GM19463 (cell line): ENCODE measurements at regions not wholly inside any gene's neighbourhood (a gene's known extent, or its start where the extent isn't known, plus 50 kb on each side); places are given as distances from the start of the nearest gene placed in this dataset.

Source experiments
- ATAC-seq: cut with Tn5 transposase; IDR thresholded peaks from one replicate; pipeline ENCODE4 v1.9.1; 2021; ENCODE audit warnings: mild to moderate bottlenecking, moderate library complexity; ENCODE audit not compliant: unreplicated experiment

GRCh38 chr11:11016943-11017342, 159.1 kb upstream of the ZBED5 start:
- ATAC-seq: no peak

DNA sequence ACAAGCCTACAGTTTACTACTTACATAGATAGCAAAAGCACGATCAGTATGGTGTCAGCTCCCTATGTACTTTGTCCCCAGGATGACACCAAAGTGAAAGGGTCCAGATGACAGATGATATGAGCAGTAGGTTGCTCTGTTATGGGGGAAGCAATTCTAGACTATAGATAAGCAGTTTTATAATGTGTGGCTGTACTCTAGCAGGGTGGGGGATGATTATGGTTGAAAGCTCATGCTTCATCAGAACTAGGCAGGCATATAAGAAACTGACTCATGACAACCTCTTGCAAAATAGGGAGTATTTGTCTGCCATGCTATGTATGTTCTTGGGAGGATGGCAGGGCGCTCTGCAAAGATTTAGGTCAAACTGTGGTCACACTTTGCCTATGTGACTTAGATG, 158.2 kb upstream of the ZBED5 start:
- no peak for ATAC-seq

DNA sequence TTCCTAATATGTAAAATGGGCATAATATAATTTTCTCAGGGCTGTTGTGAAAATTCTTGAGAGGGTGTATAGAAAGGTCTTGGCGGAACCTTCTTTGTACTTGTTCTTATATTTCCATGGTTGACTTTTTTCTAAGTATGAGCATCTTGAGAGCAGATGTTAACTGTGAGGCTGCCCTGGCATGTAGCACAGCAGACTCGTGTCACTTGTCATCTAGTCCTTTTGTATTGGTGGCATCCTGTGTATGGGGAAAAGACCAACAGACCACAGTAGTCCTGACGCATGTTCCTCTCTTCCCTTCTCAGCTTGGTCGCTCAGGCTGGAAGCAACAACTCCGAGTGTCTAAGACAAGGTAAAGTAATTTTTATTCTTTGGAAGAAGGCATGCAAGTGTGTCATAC, 153.8 kb upstream of the ZBED5 start:
- ATAC-seq: no peak

DNA sequence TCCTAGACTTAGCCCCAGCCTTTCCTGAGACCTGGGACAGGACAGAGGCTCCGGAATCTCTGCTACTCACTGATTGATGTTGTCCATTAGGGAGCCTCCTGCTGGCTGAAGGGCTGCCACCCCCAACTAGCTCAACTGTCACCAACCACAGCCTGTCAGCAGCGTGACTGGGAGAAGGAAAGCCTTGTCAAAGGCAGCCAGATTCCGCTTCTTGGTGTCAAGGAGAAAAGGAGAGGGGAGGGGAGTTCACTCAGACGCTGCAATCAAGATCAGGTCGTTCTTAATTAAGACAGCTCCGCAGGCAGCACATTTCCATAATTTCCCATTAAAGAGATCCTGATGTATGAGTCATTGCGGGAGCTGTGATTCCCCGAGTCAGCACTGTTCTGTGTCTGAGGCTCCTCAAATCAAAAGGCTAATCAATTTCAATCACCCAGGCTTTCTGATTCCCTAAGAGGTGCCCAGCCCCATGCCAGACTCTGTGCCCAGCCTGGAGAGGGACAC, 152.8 kb upstream of the ZBED5 start:
- ATAC-seq: no peak

DNA sequence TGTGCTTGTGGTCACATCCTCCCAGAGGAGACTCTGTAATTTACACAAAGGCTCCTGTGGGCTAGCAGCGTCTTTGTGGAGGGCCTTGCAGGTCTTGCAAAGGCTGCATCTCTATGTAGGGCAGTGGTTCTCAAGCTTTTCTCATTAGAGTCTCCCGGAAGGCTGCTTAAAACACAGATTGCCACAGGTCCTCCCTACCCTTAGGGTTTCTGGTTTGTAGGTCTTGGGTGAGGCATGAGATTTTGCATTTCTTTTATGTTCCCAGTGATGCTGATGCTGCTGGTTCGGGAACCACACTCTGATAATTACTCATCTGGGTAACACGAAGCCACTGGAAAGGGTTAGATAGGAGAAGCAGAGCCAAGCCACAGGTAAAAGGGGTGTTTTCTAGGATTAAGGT, 151.3 kb upstream of the ZBED5 start:
- no peak for ATAC-seq

DNA sequence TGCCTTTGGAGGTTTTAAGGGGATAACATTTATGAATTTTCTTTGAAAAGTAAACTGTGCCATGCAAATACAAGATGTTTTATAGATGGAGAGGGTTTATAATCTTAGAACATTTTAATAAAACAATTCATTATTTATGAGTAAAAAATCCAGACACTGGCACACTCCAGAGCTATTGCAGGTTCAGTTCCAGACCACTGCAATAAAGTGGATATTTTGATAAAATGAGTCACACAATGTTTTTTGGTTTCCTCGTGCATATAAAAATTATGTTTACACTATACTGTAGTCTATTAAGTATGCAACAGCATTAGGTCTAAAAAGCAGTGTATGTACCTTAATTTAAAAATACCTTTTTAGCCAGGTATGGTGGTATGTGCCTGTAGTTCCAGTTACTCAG, 146.2 kb upstream of the ZBED5 start:
- no peak for ATAC-seq

GRCh38 chr11:11003226-11003625, 145.4 kb upstream of the ZBED5 start:
- no peak for ATAC-seq

- no peak for ATAC-seq
These were observed 142.9 kb upstream of the ZBED5 start for GRCh38 chr11:11000579-11001283.

GRCh38 chr11:10998674-10999073, 140.8 kb upstream of the ZBED5 start:
- ATAC-seq: no peak

DNA sequence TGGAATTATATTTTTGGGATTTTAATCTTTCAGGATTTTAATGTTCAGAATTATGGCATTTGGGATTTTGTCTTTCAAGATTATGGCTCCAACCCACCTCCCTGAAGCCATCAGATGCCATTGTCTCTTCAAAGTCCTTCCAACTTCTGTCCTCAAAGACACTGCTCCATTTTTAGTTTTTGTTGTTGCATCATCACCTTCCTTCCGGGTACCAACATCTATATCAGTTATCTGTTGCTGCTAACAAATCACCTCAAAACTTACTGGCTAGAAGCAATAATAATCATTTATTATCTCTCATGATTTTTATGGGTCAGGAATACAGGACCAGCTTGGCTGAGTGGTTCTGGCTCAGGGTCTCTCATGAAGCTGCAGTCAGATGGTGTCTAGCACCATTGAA, 138.8 kb upstream of the ZBED5 start:
- no peak for ATAC-seq

GRCh38 chr11:10993640-10994039, 135.8 kb upstream of the ZBED5 start:
- ATAC-seq: no peak

DNA sequence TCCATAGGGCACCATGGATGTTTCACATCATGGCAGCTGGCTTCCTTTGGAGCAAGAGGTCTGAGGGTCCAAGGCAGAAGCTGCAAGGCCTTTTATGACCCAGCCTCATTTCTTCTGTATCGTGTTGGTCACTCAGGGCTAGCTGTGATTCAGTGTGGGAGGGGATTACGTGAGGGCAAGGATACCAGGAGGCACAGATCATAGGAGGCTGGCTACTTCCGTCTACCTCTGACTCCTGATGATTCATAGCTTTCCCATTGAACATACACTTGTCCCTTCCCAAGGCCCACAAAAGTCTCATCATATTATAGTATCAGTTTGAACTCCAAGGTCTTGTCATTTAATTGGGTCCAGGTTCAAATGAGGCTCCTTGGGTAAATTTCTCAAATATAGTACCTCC, 135.3 kb upstream of the ZBED5 start:
- ATAC-seq: no peak

DNA sequence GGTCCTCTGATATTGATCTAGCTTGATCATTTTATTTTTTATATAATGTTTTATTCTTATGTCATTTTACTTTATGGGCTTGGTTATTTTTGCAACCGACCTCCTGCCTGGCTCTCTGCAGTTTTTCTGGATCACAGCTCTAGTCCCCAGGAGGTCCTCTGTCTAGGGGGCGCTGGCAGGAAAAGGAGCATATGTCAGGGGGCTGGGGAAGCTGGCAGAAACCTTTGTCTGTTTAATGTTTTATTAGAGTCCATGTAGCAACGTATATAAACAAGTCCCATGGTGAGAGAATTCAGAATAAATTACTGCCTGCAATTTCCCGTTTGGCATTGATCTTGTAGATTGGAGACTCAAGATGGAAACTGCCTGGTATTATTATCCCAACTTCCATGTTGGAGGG, 133.5 kb upstream of the ZBED5 start:
- no peak for ATAC-seq

DNA sequence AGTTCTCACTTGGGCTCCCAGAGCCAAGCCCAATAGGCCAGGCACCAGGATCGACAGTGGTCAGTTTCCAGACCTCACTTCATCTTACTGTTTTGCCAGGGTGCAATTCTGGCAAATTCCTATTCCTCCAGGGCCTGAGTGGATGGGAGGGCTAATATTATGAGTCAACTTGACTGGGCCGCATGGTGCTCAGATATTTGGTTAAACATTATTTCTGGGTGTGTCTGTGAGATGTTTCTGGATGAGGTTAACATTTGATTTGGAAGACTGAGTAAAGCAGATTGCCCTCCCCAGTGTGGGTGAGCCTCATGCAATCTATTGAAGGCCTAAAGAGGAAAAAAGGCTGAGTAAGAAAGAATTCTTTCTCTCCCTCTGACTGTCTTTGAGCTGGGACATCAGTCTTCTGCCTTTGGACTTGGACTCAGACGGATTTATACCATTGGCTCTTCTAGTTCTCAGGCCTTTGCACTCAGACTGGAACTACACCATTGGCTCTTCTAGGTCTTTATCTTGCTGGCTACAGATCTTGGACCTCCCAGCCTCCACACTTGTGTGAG, 132.9 kb upstream of the ZBED5 start:
- ATAC-seq: no peak

- no peak for ATAC-seq
These were observed 132.3 kb upstream of the ZBED5 start for GRCh38 chr11:10990160-10990559.

DNA sequence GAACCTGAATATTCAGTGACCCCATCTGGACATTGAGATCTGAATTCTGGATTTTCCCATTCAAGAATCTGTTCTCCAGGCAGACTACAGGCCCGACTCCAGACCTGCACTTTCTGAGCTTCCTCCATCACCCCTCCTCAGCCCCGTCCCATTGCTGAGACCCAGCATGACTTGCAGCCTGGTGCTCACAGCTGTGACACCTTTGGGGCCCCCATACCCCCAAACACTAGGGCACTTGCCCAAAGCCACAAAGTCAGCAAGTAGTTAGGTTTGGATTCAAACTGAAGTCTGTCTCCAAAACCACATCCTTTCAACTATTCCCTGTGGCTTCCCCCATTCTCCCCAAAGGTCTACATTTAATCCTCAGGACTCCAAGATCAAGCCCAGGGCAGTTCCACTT, 128.2 kb upstream of the ZBED5 start:
- no peak for ATAC-seq

DNA sequence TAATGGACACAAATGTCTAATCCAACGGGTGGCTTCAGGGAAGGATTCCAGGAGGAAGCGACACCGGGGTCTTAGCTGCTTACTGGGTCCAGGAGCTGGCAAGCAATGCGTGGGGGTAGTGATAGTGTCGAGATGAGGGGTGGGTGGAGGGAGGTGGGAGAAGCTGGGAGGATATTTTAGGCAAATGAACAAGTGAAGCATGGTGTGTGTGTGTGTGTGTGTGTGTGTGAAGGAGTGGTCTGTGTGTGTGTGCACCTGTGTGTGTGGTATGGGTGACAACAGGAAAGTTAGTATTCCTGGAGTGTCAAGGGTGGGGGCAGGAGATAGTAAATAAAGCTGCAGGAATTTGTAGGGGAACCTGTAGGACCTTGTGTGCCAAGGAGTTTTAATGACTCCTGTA, 126.9 kb upstream of the ZBED5 start:
- no peak for ATAC-seq

DNA sequence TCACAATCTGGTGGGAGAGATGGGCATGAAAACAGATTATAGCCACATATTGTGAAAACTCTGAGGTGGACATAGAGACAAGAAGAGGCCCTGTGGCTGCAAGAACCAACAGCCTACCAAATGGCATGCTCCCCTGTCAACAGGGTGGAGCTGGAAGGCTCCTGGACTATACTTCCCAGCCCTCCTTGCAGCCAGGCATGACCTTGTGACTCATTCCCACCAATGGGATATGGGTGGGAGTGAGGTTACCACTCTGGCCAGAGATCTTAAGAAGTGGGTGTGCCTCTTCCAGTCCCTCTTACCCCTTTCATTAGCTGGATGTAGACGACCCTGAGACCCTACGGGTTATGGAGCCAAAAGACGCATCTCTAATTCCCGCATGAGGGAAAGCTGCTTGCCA, 126.4 kb upstream of the ZBED5 start:
- ATAC-seq: no peak

DNA sequence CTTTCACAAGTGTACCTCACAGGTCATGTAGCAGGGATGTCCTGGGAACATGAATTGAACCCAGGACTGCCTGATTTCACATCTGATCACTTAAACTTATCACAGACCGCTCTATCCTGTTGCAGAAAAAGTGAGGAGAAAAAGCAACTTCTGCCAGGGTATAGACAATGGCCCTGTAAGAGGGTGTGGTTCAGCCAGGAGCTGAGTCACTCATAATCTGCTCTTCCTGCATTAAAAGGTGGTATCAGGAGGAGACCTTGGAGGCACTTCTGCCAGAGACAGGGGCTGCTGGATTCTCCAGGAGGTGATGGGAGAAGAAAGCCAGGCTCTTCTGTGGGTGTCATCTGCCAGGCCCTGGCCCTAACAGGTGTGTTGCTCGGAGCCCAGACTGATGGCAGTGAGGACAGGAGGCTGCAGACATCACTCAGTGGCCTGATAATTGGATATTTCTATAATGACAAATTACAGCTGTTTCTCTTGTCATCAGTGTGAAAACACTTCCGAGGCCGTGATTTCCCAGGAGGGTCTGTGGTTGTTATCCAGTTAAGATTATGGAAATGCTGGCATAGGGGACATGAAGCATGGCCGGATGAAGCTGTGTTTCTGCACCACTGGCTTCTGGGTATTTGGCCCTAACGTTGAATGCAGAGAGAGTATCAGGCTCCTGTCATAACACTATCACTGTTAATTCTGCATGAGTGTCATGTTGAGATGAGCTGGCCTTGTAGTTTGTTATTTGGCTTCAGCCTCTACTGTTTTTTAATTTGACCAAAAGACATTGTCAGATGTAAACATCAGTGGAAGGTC, 125.1 kb upstream of the ZBED5 start:
- ATAC-seq: no peak

DNA sequence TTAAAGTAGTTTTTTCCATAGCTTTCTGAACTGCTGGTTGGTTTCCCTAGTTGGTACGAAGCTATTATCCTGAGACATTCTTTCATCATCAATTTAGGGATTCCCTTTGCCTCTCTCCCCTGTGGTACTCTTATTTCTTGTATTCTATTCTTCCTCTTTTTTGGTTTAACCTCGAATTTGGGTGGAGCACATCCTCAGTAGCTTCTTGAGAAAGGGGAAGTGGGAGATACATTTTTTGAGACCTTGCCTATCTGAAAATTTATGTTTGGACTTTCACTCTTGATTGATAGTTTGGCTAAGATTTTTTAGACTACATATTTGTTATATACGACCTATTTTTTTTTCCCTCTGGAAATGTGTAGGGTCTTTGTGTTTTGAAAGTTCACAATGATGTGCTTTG, 121.7 kb upstream of the ZBED5 start:
- no peak for ATAC-seq

DNA sequence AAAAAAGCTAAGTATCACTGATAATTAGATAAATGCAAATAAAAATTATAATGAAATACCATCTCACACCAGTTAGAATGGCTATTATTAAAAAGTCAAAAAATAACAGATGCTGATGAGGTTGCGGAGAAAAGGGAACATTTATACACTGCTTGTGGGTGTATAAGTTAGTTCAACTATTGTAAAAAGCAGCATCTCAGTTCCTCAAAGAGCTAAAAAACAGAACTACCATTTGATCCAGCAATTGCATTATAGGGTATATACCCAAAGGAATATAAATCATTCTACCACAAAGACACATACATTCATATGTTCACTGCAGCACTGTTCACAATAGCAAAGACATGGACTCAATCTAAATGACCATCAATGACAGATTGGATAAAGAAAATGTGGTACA, 120.3 kb upstream of the ZBED5 start:
- ATAC-seq: no peak

- no peak for ATAC-seq
These were observed 117.5 kb upstream of the ZBED5 start for GRCh38 chr11:10975287-10975721.
